Testis (tissue), 2 donors: ENCODE measurements at regions not wholly inside any gene's neighbourhood (a gene's known extent, or its start where the extent isn't known, plus 50 kb on each side); places are given as distances from the start of the nearest gene placed in this dataset.

Experiments used
- CTCF ChIP-seq, 3 experiments: fragments of 450-650 bp in 2 of 3; fragments of 200-600 bp in 1 of 3; sonication (generic) in 1 of 3; IDR thresholded peaks; one replicate each; pipeline ENCODE4 v1.5.1; 2016 to 2019; ENCODE audit warnings: antibody characterized with exemption in 3 of 3, mild to moderate bottlenecking in 2 of 3, moderate library complexity in 1 of 3
- POLR2A ChIP-seq: fragments of 450-650 bp; IDR thresholded peaks from one replicate; pipeline ENCODE4 v1.6.1; 2017; ENCODE audit warnings: antibody characterized with exemption, mild to moderate bottlenecking, moderate library complexity

- TF ChIP-seq CTCF (IDR thresholded peaks at IDR 0.05) (no peak), POLR2A (no peak)
Measured at GRCh38 chr11:105189581-105189980, 50.0 kb upstream of the CARD18 start.
